Central memory CD4-positive, alpha-beta T cell (primary cell): ENCODE measurements at regions not wholly inside any gene's neighbourhood (a gene's known extent, or its start where the extent isn't known, plus 50 kb on each side); places are given as distances from the start of the nearest gene placed in this dataset.
"Not testable (repeated sequence)": the region's sequence is repeated elsewhere in the genome, so short reads cannot be mapped to it uniquely, and the experiment has no call there.

Source experiments
- DNase-seq: peaks from one replicate; pipeline ENCODE4 v3.0.0; 2022

- DNase-seq = no peak
Observed at GRCh38 chr13:50730496-50731351, 112.8 kb downstream of the DLEU7 start.

- DNase-seq = no peak
Observed at GRCh38 chr13:50731400-50731799, 112.1 kb downstream of the DLEU7 start.

- DNase-seq = no peak
Observed at GRCh38 chr13:50732712-50733111, 110.8 kb downstream of the DLEU7 start.

- no peak for DNase-seq
Observed at GRCh38 chr13:50733392-50733791, 110.1 kb downstream of the DLEU7 start.

GRCh38 chr13:50735071-50735470 lies 108.4 kb downstream of the DLEU7 start:
- no peak for DNase-seq

- DNase-seq = no peak
Observed at GRCh38 chr13:50740052-50740741, 103.3 kb downstream of the DLEU7 start.

- no peak for DNase-seq
Observed at GRCh38 chr13:50742353-50742752, 101.1 kb downstream of the DLEU7 start.

GRCh38 chr13:50742968-50743367 lies 100.5 kb downstream of the DLEU7 start:
- no peak for DNase-seq

- DNase-seq = no peak
Observed at GRCh38 chr13:50744116-50744660, 99.3 kb downstream of the DLEU7 start.

- no peak for DNase-seq
Observed at GRCh38 chr13:50745542-50746115, 97.9 kb downstream of the DLEU7 start.

GRCh38 chr13:50747737-50748350 lies 95.6 kb downstream of the DLEU7 start:
- DNase-seq = no peak

- DNase-seq = not testable (repeated sequence)
Observed at GRCh38 chr13:50753221-50753620, 90.3 kb downstream of the DLEU7 start.

- not testable (repeated sequence) for DNase-seq
Observed at GRCh38 chr13:50755862-50756685, 87.4 kb downstream of the DLEU7 start.

GRCh38 chr13:50757008-50757407 lies 86.5 kb downstream of the DLEU7 start:
- DNase-seq = no peak

- no peak for DNase-seq
Observed at GRCh38 chr13:50758796-50759195, 84.7 kb downstream of the DLEU7 start.

GRCh38 chr13:50760751-50761150 lies 82.7 kb downstream of the DLEU7 start:
- DNase-seq = no peak

GRCh38 chr13:50761406-50761805 lies 82.1 kb downstream of the DLEU7 start:
- no peak for DNase-seq

- DNase-seq = no peak
Observed at GRCh38 chr13:50762969-50763567, 80.4 kb downstream of the DLEU7 start.

GRCh38 chr13:50766013-50766412 lies 77.5 kb downstream of the DLEU7 start:
- no peak for DNase-seq

- DNase-seq = no peak
Observed at GRCh38 chr13:50766695-50767094, 76.8 kb downstream of the DLEU7 start.

- not testable (repeated sequence) for DNase-seq
Observed at GRCh38 chr13:50772881-50773280, 70.6 kb downstream of the DLEU7 start.
